ENCODE measurements at regions not wholly inside any gene's neighbourhood (a gene's known extent, or its start where the extent isn't known, plus 50 kb on each side); places are given as distances from the start of the nearest gene placed in this dataset.

DNA sequence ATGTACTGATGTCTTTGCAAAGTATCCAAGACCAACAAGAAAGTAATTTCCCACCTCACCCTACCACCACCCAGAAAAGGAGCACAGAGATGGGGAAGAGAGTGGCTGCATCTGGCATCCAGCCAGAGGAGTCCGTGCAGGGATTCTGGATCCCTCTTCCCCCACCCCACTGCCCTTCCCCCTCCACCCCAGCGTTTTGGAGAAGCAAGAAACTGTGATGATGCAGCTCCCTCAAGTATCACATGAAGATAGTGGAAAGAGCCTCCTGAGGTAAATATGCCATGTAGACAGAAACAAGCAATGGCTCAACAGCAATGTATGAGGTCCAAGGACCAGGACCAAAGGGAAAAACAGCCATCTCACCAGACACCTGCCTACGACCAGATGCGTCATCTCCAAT is 153.8 kb downstream of the DEPDC1B start:
- DNase-seq: peak; percentile 42
- no peaks in the 10 kb centered on the region for H3K36me3 ChIP-seq (ENCODE audit: control insufficient read depth, insufficient read depth, low read length)
- H3K27ac ChIP-seq (ENCODE audit: low read length): no peak overlapping the region
- H3K27me3 ChIP-seq (ENCODE audit: control insufficient read depth, insufficient read depth, low read length): no peaks in the 10 kb centered on the region
- H3K9me3 ChIP-seq (replicated peaks; ENCODE audit: control insufficient read depth, low read depth, low read length): no peaks in the 10 kb centered on the region
- H3K4me3 ChIP-seq (ENCODE audit: low read length): no peak overlapping the region
- WGBS (ENCODE audit: insufficient coverage): no CpG with 5 or more reads among the region's 4 CpGs
- H3K4me1 ChIP-seq (ENCODE audit: control insufficient read depth, insufficient read depth, low read length): no peaks in the 10 kb centered on the region

GRCh38 chr5:60545551-60545950 is 154.4 kb downstream of the DEPDC1B start:
- Histone ChIP-seq H3K4me3 (ENCODE audit: low read length) (no peak overlapping the region), H3K4me1 (ENCODE audit: control insufficient read depth, insufficient read depth, low read length) (no peaks in the 10 kb centered on the region), H3K9me3 (replicated peaks; ENCODE audit: control insufficient read depth, low read depth, low read length) (no peaks in the 10 kb centered on the region), H3K27me3 (ENCODE audit: control insufficient read depth, insufficient read depth, low read length) (no peaks in the 10 kb centered on the region), H3K36me3 (ENCODE audit: control insufficient read depth, insufficient read depth, low read length) (no peaks in the 10 kb centered on the region), H3K27ac (ENCODE audit: low read length) (no peak overlapping the region)
- WGBS (ENCODE audit: insufficient coverage): no CpG with 5 or more reads among the region's 3 CpGs
- DNase-seq: peak; percentile 21

- no peaks in the 10 kb centered on the region for H3K36me3 ChIP-seq (ENCODE audit: control insufficient read depth, insufficient read depth, low read length)
- peaks cover 3% of the 10 kb centered on the region for H3K4me1 ChIP-seq (ENCODE audit: control insufficient read depth, insufficient read depth, low read length)
- no peak overlapping the region for H3K4me3 ChIP-seq (ENCODE audit: low read length)
- H3K27me3 ChIP-seq (ENCODE audit: control insufficient read depth, insufficient read depth, low read length): no peaks in the 10 kb centered on the region
- H3K27ac ChIP-seq (ENCODE audit: low read length): no peak overlapping the region
- no CpG with 5 or more reads among the region's 2 CpGs for WGBS (ENCODE audit: insufficient coverage)
- DNase-seq: no peak
- H3K9me3 ChIP-seq (replicated peaks; ENCODE audit: control insufficient read depth, low read depth, low read length): no peaks in the 10 kb centered on the region
Observed at GRCh38 chr5:60544142-60544541, 155.8 kb downstream of the DEPDC1B start.

DNA sequence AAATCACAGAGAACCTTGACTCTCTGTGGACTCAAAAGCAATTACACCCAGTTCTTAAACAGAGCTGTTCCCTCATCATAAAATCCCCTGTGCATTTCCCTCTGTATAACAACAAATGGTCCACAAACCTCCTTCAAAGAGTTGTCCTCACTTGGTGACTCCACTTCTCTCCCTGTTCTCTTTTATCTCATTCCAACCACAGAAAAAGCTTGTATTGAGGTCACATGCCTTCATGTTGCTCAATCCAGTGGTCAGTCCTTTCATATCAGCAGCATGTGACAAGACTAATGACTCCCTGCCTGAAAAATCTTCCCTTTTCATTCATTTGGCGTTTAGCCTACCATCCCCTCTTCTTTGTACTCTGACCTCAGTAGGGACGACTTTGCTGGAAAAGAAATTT is 158.0 kb downstream of the DEPDC1B start:
- Histone ChIP-seq H3K9me3 (replicated peaks; ENCODE audit: control insufficient read depth, low read depth, low read length) (no peaks in the 10 kb centered on the region), H3K27me3 (ENCODE audit: control insufficient read depth, insufficient read depth, low read length) (no peaks in the 10 kb centered on the region), H3K36me3 (ENCODE audit: control insufficient read depth, insufficient read depth, low read length) (no peaks in the 10 kb centered on the region), H3K4me3 (ENCODE audit: low read length) (no peak overlapping the region), H3K4me1 (ENCODE audit: control insufficient read depth, insufficient read depth, low read length) (peaks cover 3% of the 10 kb centered on the region), H3K27ac (ENCODE audit: low read length) (no peak overlapping the region)
- WGBS (ENCODE audit: insufficient coverage): no CpG with 5 or more reads among the region's 2 CpGs
- DNase-seq: peak; percentile 52

- no peaks in the 10 kb centered on the region for H3K9me3 ChIP-seq (replicated peaks; ENCODE audit: control insufficient read depth, low read depth, low read length)
- no peaks in the 10 kb centered on the region for H3K27me3 ChIP-seq (ENCODE audit: control insufficient read depth, insufficient read depth, low read length)
- no peak overlapping the region for H3K4me3 ChIP-seq (ENCODE audit: low read length)
- peaks cover 3% of the 10 kb centered on the region for H3K4me1 ChIP-seq (ENCODE audit: control insufficient read depth, insufficient read depth, low read length)
- no peak overlapping the region for H3K27ac ChIP-seq (ENCODE audit: low read length)
- WGBS (ENCODE audit: insufficient coverage): no CpG with 5 or more reads among the region's 5 CpGs
- DNase-seq: peak; percentile 26
- H3K36me3 ChIP-seq (ENCODE audit: control insufficient read depth, insufficient read depth, low read length): no peaks in the 10 kb centered on the region
Observed at GRCh38 chr5:60540856-60541805, 158.8 kb downstream of the DEPDC1B start.

DNA sequence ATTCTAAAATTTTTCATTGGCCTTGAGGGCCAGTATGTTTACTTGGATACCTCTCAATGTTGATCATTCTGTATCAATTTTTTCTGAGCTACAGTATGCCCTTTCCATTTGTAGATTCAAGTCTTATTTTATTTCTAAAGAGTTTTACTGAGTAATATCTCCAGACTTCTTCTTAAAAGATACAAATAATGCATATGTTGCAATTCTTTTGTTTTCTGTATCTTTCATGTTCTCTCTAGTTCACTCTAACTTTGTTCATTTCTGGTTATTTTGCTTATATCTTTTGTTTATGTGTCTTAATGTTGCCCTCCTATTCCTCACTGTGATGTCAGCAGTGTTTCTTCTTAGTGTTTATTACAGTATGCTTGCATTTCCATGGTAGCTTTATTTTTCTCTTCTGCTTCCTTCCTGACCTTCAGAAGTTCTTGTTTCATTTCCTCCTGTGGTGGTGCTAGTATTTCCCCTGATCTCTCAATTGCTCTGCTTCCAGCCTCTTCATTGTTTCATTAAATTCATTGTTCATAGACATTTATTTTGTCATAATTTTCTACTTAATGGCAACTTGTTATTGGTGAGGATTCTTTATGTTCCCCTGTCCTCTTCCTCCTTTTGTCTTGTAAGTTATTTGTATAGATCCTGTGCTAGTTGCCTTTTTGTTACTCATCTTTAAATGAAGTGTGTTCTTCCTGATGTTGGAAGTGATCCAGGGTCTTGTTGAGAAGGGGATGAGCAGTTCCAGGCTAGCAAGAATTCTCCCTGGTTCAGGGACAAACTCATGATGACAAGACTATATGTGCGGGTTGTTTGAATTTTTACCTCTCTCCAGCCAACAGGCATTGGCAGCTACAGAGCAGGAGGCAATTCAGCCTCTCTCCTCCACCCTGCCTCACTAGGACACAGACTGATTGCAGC is 160.8 kb downstream of the DEPDC1B start:
- whole genome bisulfite sequencing (ENCODE audit: insufficient coverage): no CpG with 5 or more reads among the region's 1 CpG
- no peak overlapping the region for H3K4me3 ChIP-seq (ENCODE audit: low read length)
- H3K4me1 ChIP-seq (ENCODE audit: control insufficient read depth, insufficient read depth, low read length): peaks cover 3% of the 10 kb centered on the region
- no peaks in the 10 kb centered on the region for H3K9me3 ChIP-seq (replicated peaks; ENCODE audit: control insufficient read depth, low read depth, low read length)
- no peaks in the 10 kb centered on the region for H3K36me3 ChIP-seq (ENCODE audit: control insufficient read depth, insufficient read depth, low read length)
- H3K27ac ChIP-seq (ENCODE audit: low read length): peak overlapping the region; percentile 37
- no peaks in the 10 kb centered on the region for H3K27me3 ChIP-seq (ENCODE audit: control insufficient read depth, insufficient read depth, low read length)
- peak; percentile 67 for DNase-seq

GRCh38 chr5:60538426-60538825 is 161.5 kb downstream of the DEPDC1B start:
- DNase-seq: no peak
- no peak overlapping the region for H3K27ac ChIP-seq (ENCODE audit: low read length)
- WGBS (ENCODE audit: insufficient coverage): no CpG with 5 or more reads among the region's 2 CpGs
- no peak overlapping the region for H3K4me3 ChIP-seq (ENCODE audit: low read length)
- H3K9me3 ChIP-seq (replicated peaks; ENCODE audit: control insufficient read depth, low read depth, low read length): no peaks in the 10 kb centered on the region
- no peaks in the 10 kb centered on the region for H3K27me3 ChIP-seq (ENCODE audit: control insufficient read depth, insufficient read depth, low read length)
- H3K36me3 ChIP-seq (ENCODE audit: control insufficient read depth, insufficient read depth, low read length): no peaks in the 10 kb centered on the region
- H3K4me1 ChIP-seq (ENCODE audit: control insufficient read depth, insufficient read depth, low read length): peaks cover 3% of the 10 kb centered on the region

- no peak for DNase-seq
- Histone ChIP-seq H3K9me3 (replicated peaks; ENCODE audit: control insufficient read depth, low read depth, low read length) (no peaks in the 10 kb centered on the region), H3K27me3 (ENCODE audit: control insufficient read depth, insufficient read depth, low read length) (no peaks in the 10 kb centered on the region), H3K36me3 (ENCODE audit: control insufficient read depth, insufficient read depth, low read length) (no peaks in the 10 kb centered on the region), H3K4me3 (ENCODE audit: low read length) (no peak overlapping the region), H3K27ac (ENCODE audit: low read length) (no peak overlapping the region), H3K4me1 (ENCODE audit: control insufficient read depth, insufficient read depth, low read length) (peaks cover 3% of the 10 kb centered on the region)
- WGBS (ENCODE audit: insufficient coverage): 100% methylated on average over 1 of the region's 2 CpGs
Observed at GRCh38 chr5:60535951-60536350, 164.0 kb downstream of the DEPDC1B start.

DNA sequence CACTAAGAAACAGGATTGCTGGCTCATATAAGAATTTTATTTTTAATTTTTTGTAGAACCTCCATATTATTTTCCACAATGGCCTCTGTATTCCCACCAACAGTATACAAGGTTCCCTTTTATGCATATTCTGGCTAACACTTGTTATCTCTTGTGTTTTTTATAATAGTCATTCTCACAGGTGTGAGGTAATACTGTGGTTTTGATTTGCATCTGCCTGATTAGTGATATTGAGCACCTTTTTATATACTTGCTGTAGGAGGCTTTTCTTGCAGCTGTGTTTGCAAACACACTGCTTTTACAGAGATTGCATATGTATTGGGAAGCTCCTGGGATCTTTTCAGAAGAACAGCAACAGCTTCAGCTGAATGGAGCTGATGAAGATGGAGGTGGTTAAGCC is 164.8 kb downstream of the DEPDC1B start:
- H3K27me3 ChIP-seq (ENCODE audit: control insufficient read depth, insufficient read depth, low read length): no peaks in the 10 kb centered on the region
- no peak overlapping the region for H3K4me3 ChIP-seq (ENCODE audit: low read length)
- no peaks in the 10 kb centered on the region for H3K9me3 ChIP-seq (replicated peaks; ENCODE audit: control insufficient read depth, low read depth, low read length)
- no peaks in the 10 kb centered on the region for H3K36me3 ChIP-seq (ENCODE audit: control insufficient read depth, insufficient read depth, low read length)
- DNase-seq: no peak
- H3K27ac ChIP-seq (ENCODE audit: low read length): no peak overlapping the region
- peaks cover 3% of the 10 kb centered on the region for H3K4me1 ChIP-seq (ENCODE audit: control insufficient read depth, insufficient read depth, low read length)

GRCh38 chr5:60533789-60534188 is 166.2 kb downstream of the DEPDC1B start:
- Histone ChIP-seq H3K27ac (ENCODE audit: low read length) (no peak overlapping the region), H3K27me3 (ENCODE audit: control insufficient read depth, insufficient read depth, low read length) (no peaks in the 10 kb centered on the region), H3K4me1 (ENCODE audit: control insufficient read depth, insufficient read depth, low read length) (no peaks in the 10 kb centered on the region), H3K4me3 (ENCODE audit: low read length) (no peak overlapping the region), H3K9me3 (replicated peaks; ENCODE audit: control insufficient read depth, low read depth, low read length) (no peaks in the 10 kb centered on the region), H3K36me3 (ENCODE audit: control insufficient read depth, insufficient read depth, low read length) (no peaks in the 10 kb centered on the region)
- WGBS (ENCODE audit: insufficient coverage): no CpG with 5 or more reads among the region's 4 CpGs
- no peak for DNase-seq
